Uterus (tissue), 2 donors: ENCODE measurements at regions not wholly inside any gene's neighbourhood (a gene's known extent, or its start where the extent isn't known, plus 50 kb on each side); places are given as distances from the start of the nearest gene placed in this dataset.

Experiments
- POLR2A ChIP-seq, 2 donors: fragments of 450-650 bp; IDR thresholded peaks; one replicate each; pipeline ENCODE4 v1.6.1; 2016; ENCODE audit warnings: antibody characterized with exemption in 2 of 2, mild to moderate bottlenecking in 1 of 2, moderate library complexity in 1 of 2
- TF ChIP-seq, protein P1 (sequence below), 4 experiments: fragments of 200-600 bp in 2 of 4; fragments of 450-650 bp in 2 of 4; sonication (generic) in 2 of 4; IDR thresholded peaks; one replicate each; pipeline ENCODE4 v1.5.1; 2016 to 2019; ENCODE audit warnings: antibody characterized with exemption in 4 of 4, mild to moderate bottlenecking in 2 of 4, moderate library complexity in 1 of 4

DNA sequence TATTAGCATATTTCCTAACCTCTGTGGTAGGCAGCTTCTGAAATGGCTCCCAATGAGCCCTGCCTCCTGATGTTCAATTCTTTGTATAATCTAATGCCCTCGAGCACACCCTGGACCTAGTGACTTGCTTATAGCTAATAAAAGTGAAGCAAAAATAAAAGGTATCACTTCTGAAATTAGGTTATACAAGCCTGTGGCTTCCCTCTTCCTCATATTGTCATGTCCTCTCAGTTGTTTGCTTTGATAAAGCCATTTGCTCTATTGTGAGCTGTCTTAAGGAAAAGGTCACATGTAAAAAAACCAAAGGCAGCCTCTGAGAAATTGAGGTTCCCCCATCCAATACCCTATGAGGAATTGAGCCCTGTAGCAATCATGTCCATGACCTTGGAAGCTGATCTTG is 442.1 kb upstream of the ADGRB3 start:
- TF ChIP-seq, protein P1, sequence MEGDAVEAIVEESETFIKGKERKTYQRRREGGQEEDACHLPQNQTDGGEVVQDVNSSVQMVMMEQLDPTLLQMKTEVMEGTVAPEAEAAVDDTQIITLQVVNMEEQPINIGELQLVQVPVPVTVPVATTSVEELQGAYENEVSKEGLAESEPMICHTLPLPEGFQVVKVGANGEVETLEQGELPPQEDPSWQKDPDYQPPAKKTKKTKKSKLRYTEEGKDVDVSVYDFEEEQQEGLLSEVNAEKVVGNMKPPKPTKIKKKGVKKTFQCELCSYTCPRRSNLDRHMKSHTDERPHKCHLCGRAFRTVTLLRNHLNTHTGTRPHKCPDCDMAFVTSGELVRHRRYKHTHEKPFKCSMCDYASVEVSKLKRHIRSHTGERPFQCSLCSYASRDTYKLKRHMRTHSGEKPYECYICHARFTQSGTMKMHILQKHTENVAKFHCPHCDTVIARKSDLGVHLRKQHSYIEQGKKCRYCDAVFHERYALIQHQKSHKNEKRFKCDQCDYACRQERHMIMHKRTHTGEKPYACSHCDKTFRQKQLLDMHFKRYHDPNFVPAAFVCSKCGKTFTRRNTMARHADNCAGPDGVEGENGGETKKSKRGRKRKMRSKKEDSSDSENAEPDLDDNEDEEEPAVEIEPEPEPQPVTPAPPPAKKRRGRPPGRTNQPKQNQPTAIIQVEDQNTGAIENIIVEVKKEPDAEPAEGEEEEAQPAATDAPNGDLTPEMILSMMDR (IDR thresholded peaks at IDR 0.05) = no peak
- no peak for TF ChIP-seq POLR2A (IDR thresholded peaks at IDR 0.05)
